IMR-90 (cell line): ENCODE measurements at regions not wholly inside any gene's neighbourhood (a gene's known extent, or its start where the extent isn't known, plus 50 kb on each side); places are given as distances from the start of the nearest gene placed in this dataset.

ENCODE experiments used
- ATAC-seq: fragments of 200-7000 bp; cut with Tn5 transposase; 2 replicates; pipeline ENCODE4 v1.9.1; 2020; ENCODE audit warnings: low read depth, mild to moderate bottlenecking, moderate library complexity
- BruUV-seq: library from RNA; stranded (reverse); fragments of 400-500 nt; replicated peaks from 2 replicates; lab custom pipeline; 2021; lab: Mats Ljungman, UMichigan
- CTCF ChIA-PET: fragments of 300-600 bp; formaldehyde crosslinking; extraction: SDS; loops from one replicate; lab custom pipeline; 2021; ENCODE audit warnings: antibody characterized with exemption; lab: Yijun Ruan, JAX
- POLR2A ChIA-PET: fragments of 300-600 bp; sonication (Branson Sonifier 250); formaldehyde crosslinking; loops from one replicate; lab custom pipeline; 2022; ENCODE audit warnings: antibody characterized with exemption; ENCODE audit not compliant: unreplicated experiment; lab: Charles Lee
- DNase-seq: peaks from one replicate; pipeline ENCODE4 v3.0.0; 2013
- H2AFZ ChIP-seq: replicated peaks from 2 replicates; pipeline ENCODE3; 2013; ENCODE audit warnings: low read length, mild to moderate bottlenecking; ENCODE audit not compliant: poor library complexity
- H2AK5ac ChIP-seq: 2 replicates; pipeline ENCODE4 v1.6.1; 2013; ENCODE audit warnings: low read depth, low read length, inconsistent platforms
- H2AK9ac ChIP-seq: replicated peaks from 2 replicates; pipeline ENCODE3; 2013; ENCODE audit warnings: mild to moderate bottlenecking, low read depth, low read length, moderate library complexity; ENCODE audit not compliant: poor library complexity
- H2BK120ac ChIP-seq: 2 replicates; pipeline ENCODE4 v1.6.1; 2013; ENCODE audit warnings: low read depth, low read length, inconsistent platforms
- H2BK15ac ChIP-seq: 3 replicates; pipeline ENCODE4 v1.6.1; 2013; ENCODE audit warnings: low read depth, low read length, inconsistent platforms
- H2BK20ac ChIP-seq: 2 replicates; pipeline ENCODE4 v1.6.1; 2013; ENCODE audit warnings: low read depth, mild to moderate bottlenecking, inconsistent platforms, low read length, moderate library complexity
- H2BK5ac ChIP-seq: 2 replicates; pipeline ENCODE4 v1.6.1; 2013; ENCODE audit warnings: mild to moderate bottlenecking, low read depth, low read length, inconsistent platforms; ENCODE audit not compliant: poor library complexity, severe bottlenecking
- H3K14ac ChIP-seq: replicated peaks from 2 replicates; pipeline ENCODE4 v1.6.1; 2013; ENCODE audit warnings: low read depth, low read length, inconsistent platforms
- H3K18ac ChIP-seq: 2 replicates; pipeline ENCODE4 v1.6.1; 2013; ENCODE audit warnings: low read depth, low read length, control low read depth
- H3K23ac ChIP-seq: 2 replicates; pipeline ENCODE4 v1.6.1; 2013; ENCODE audit warnings: low read depth, low read length, inconsistent platforms
- H3K27ac ChIP-seq: 2 replicates; pipeline ENCODE4 v1.5.1; 2013; ENCODE audit warnings: mild to moderate bottlenecking, control low read depth, low read length; ENCODE audit not compliant: insufficient read depth
- H3K27me3 ChIP-seq: 2 replicates; pipeline ENCODE4 v1.6.1; 2013; ENCODE audit warnings: low read length; ENCODE audit not compliant: control insufficient read depth, insufficient read depth
- H3K36me3 ChIP-seq: 2 replicates; pipeline ENCODE4 v1.6.1; 2013; ENCODE audit warnings: low read length, mixed read lengths; ENCODE audit not compliant: control insufficient read depth, insufficient read depth
- H3K4ac ChIP-seq: 2 replicates; pipeline ENCODE4 v1.6.1; 2013; ENCODE audit warnings: low read depth, low read length, inconsistent platforms
- H3K4me1 ChIP-seq: 2 replicates; pipeline ENCODE4 v1.6.1; 2013; ENCODE audit warnings: low read length, mixed read lengths; ENCODE audit not compliant: control insufficient read depth, insufficient read depth
- H3K4me2 ChIP-seq: 2 replicates; pipeline ENCODE4 v1.6.1; 2013; ENCODE audit warnings: low read depth, mild to moderate bottlenecking, control low read depth, low read length, moderate library complexity
- H3K4me3 ChIP-seq: 2 replicates; pipeline ENCODE4 v1.5.1; 2013; ENCODE audit warnings: low read depth, mild to moderate bottlenecking, control low read depth, low read length, moderate library complexity; ENCODE audit not compliant: insufficient read depth
- H3K56ac ChIP-seq: 2 replicates; pipeline ENCODE4 v1.6.1; 2013; ENCODE audit warnings: low read length, inconsistent platforms; ENCODE audit not compliant: insufficient read depth; ENCODE audit errors: extremely low read depth
- H3K79me1 ChIP-seq, 2 experiments: 2 replicates each; pipeline ENCODE4 v1.6.1; 2013; ENCODE audit warnings: low read length in 2 of 2, inconsistent platforms in 1 of 2, low read depth in 1 of 2
- H3K9ac ChIP-seq: 2 replicates; pipeline ENCODE4 v1.6.1; 2013; ENCODE audit warnings: low read depth, low read length, control low read depth
- H3K9me1 ChIP-seq: 2 replicates; pipeline ENCODE4 v1.6.1; 2013; ENCODE audit warnings: low read length, inconsistent platforms; ENCODE audit not compliant: insufficient read depth
- H3K9me3 ChIP-seq: 2 replicates; pipeline ENCODE4 v1.6.1; 2013; ENCODE audit warnings: low read length; ENCODE audit not compliant: control insufficient read depth, insufficient read depth
- H4K20me1 ChIP-seq: 2 replicates; pipeline ENCODE4 v1.6.1; 2013; ENCODE audit warnings: low read length, inconsistent platforms; ENCODE audit not compliant: insufficient read depth
- H4K5ac ChIP-seq: 2 replicates; pipeline ENCODE4 v1.6.1; 2013; ENCODE audit warnings: mild to moderate bottlenecking, low read depth, low read length, control low read depth
- H4K8ac ChIP-seq, 2 experiments: 2 replicates each; pipeline ENCODE4 v1.6.1; 2013; ENCODE audit warnings: low read depth in 2 of 2, low read length in 2 of 2, control low read depth in 1 of 2, inconsistent platforms in 1 of 2
- H4K91ac ChIP-seq: 2 replicates; pipeline ENCODE4 v1.6.1; 2013; ENCODE audit warnings: low read depth, low read length, inconsistent platforms; ENCODE audit not compliant: insufficient read depth
- BHLHE40 ChIP-seq: fragments of 150-350 bp; IDR thresholded peaks from 2 replicates; pipeline ENCODE4 v1.6.1; 2016; ENCODE audit warnings: mild to moderate bottlenecking, low read depth, low read length
- CEBPB ChIP-seq: IDR thresholded peaks from 2 replicates; pipeline ENCODE4 v1.6.1; 2012; ENCODE audit warnings: low read depth, low read length, improper control_type of control experiment
- CHD1 ChIP-seq: IDR thresholded peaks from 2 replicates; pipeline ENCODE4 v1.6.1; 2012; ENCODE audit warnings: low read depth, low read length, improper control_type of control experiment
- FOS ChIP-seq: fragments of 150-350 bp; IDR thresholded peaks from 2 replicates; pipeline ENCODE4 v1.6.1; 2016; ENCODE audit warnings: low read depth, low read length
- MAFK ChIP-seq: IDR thresholded peaks from 2 replicates; pipeline ENCODE4 v1.6.1; 2012; ENCODE audit warnings: low read depth, low read length, improper control_type of control experiment
- MAZ ChIP-seq: IDR thresholded peaks from 2 replicates; pipeline ENCODE4 v1.6.1; 2012; ENCODE audit warnings: low read depth, mild to moderate bottlenecking, low read length, improper control_type of control experiment, moderate library complexity, borderline replicate concordance
- MXI1 ChIP-seq: IDR thresholded peaks from 2 replicates; pipeline ENCODE4 v1.6.1; 2012; ENCODE audit warnings: low read depth, mild to moderate bottlenecking, low read length, moderate library complexity, borderline replicate concordance
- NFE2L2 ChIP-seq: fragments of 150-350 bp; IDR thresholded peaks from 2 replicates; pipeline ENCODE4 v1.6.1; 2016; ENCODE audit warnings: low read depth, mild to moderate bottlenecking, low read length
- POLR2A ChIP-seq: IDR thresholded peaks from 2 replicates; pipeline ENCODE4 v1.6.1; 2012; ENCODE audit warnings: mild to moderate bottlenecking, low read depth, low read length
- RAD21 ChIP-seq: IDR thresholded peaks from 2 replicates; pipeline ENCODE4 v1.6.1; 2012; ENCODE audit warnings: low read length, improper control_type of control experiment
- RCOR1 ChIP-seq: IDR thresholded peaks from 2 replicates; pipeline ENCODE4 v1.6.1; 2012; ENCODE audit warnings: mild to moderate bottlenecking, low read length, improper control_type of control experiment; ENCODE audit not compliant: insufficient replicate concordance
- RFX5 ChIP-seq: IDR thresholded peaks from 2 replicates; pipeline ENCODE4 v1.8.0; 2012; ENCODE audit warnings: low read depth, mild to moderate bottlenecking, low read length, moderate library complexity
- SMC3 ChIP-seq: fragments of 150-350 bp; IDR thresholded peaks from 2 replicates; pipeline ENCODE4 v1.6.1; 2016; ENCODE audit warnings: low read depth, mild to moderate bottlenecking, antibody characterized with exemption, low read length, moderate library complexity
- WGBS, 2 experiments: methylation state at CpG; one replicate each; pipeline versions ENCODE4 v1.1.5 to v1.1.7; 2013; ENCODE audit warnings: missing lambda C conversion rate in 2 of 2; ENCODE audit not compliant: insufficient read length in 1 of 2; ENCODE audit errors: extremely low coverage in 2 of 2; 5-methylcytosine and 5-hydroxymethylcytosine counted together
- dilution Hi-C: fragments of 300-500 bp; cut with HindIII; formaldehyde crosslinking; loops from one replicate; pipeline ENCODE4 v1.14.3; 2018; ENCODE audit warnings: low sequenced_read_pairs; ENCODE audit not compliant: unreplicated experiment
- in situ Hi-C: fragments of 300-500 bp; cut with MboI; formaldehyde crosslinking; loops from 3 replicates; pipeline ENCODE4 v1.14.3; 2019; ENCODE audit warnings: low sequenced_read_pairs, inconsistent platforms, mixed read lengths
- intact Hi-C: fragments of 100-400 bp; cut with micrococcal nuclease; formaldehyde crosslinking; loops from 2 replicates; pipeline ENCODE4 v1.10.0; 2022
- TF ChIP-seq, protein P1 (sequence below): conservative IDR thresholded peaks from 2 replicates; pipeline ENCODE4 v1.5.1; 2012; ENCODE audit warnings: mild to moderate bottlenecking, low read depth, low read length, improper control_type of control experiment
- TF ChIP-seq, protein P2 (sequence below): fragments of 150-350 bp; IDR thresholded peaks from 2 replicates; pipeline ENCODE4 v1.6.1; 2016; ENCODE audit warnings: low read depth, mild to moderate bottlenecking, low read length, moderate library complexity, borderline replicate concordance
- TF ChIP-seq, protein P3 (sequence below): fragments of 150-350 bp; IDR thresholded peaks from 2 replicates; pipeline ENCODE4 v1.6.1; 2017; ENCODE audit warnings: mild to moderate bottlenecking, antibody characterized with exemption, low read length, low read depth

DNA sequence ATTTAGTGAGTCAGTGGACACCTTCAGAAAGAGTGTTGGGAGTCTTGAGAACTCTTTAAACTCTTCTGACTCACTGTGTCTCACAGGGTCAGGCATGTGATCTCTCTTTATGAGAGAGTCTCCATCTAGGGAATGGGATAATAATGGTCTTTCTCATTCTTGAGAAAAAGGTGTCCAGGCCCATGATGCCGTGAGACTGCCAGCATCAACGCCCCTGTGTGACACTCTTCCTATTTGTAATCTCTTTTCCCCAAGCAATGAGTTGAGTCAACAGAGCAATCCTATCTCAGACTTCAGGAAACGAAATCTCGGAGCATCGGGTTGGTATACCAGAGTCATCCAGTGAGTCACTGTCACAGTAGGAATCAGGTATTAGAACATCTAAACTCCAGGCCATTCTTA lies 82.3 kb upstream of the BMP2 start:
- intact Hi-C loops (no loop called here), dilution Hi-C loops (no loop called here), in situ Hi-C loops (no loop called here)
- H3K4me2 ChIP-seq = no peak overlapping the region
- H2BK15ac ChIP-seq = no peak overlapping the region
- no CpG with 5 or more reads among the region's 5 CpGs for WGBS, 2 experiments
- no peaks in the 10 kb centered on the region for H3K9me3 ChIP-seq
- H3K27me3 ChIP-seq = no peaks in the 10 kb centered on the region; the same call in none of the 2 replicates
- no peak overlapping the region for H3K56ac ChIP-seq
- H3K4me1 ChIP-seq = no peaks in the 10 kb centered on the region
- TF ChIP-seq, protein P1, sequence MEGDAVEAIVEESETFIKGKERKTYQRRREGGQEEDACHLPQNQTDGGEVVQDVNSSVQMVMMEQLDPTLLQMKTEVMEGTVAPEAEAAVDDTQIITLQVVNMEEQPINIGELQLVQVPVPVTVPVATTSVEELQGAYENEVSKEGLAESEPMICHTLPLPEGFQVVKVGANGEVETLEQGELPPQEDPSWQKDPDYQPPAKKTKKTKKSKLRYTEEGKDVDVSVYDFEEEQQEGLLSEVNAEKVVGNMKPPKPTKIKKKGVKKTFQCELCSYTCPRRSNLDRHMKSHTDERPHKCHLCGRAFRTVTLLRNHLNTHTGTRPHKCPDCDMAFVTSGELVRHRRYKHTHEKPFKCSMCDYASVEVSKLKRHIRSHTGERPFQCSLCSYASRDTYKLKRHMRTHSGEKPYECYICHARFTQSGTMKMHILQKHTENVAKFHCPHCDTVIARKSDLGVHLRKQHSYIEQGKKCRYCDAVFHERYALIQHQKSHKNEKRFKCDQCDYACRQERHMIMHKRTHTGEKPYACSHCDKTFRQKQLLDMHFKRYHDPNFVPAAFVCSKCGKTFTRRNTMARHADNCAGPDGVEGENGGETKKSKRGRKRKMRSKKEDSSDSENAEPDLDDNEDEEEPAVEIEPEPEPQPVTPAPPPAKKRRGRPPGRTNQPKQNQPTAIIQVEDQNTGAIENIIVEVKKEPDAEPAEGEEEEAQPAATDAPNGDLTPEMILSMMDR = no peak
- TF ChIP-seq RFX5 = no peak
- TF ChIP-seq RAD21 = no peak
- no peak for TF ChIP-seq POLR2A
- TF ChIP-seq RCOR1 = no peak
- TF ChIP-seq, protein P2, sequence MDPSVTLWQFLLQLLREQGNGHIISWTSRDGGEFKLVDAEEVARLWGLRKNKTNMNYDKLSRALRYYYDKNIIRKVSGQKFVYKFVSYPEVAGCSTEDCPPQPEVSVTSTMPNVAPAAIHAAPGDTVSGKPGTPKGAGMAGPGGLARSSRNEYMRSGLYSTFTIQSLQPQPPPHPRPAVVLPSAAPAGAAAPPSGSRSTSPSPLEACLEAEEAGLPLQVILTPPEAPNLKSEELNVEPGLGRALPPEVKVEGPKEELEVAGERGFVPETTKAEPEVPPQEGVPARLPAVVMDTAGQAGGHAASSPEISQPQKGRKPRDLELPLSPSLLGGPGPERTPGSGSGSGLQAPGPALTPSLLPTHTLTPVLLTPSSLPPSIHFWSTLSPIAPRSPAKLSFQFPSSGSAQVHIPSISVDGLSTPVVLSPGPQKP = no peak
- no peak for TF ChIP-seq SMC3
- TF ChIP-seq MAFK = no peak
- TF ChIP-seq BHLHE40 = no peak
- no peak for TF ChIP-seq MXI1
- TF ChIP-seq, protein P3, sequence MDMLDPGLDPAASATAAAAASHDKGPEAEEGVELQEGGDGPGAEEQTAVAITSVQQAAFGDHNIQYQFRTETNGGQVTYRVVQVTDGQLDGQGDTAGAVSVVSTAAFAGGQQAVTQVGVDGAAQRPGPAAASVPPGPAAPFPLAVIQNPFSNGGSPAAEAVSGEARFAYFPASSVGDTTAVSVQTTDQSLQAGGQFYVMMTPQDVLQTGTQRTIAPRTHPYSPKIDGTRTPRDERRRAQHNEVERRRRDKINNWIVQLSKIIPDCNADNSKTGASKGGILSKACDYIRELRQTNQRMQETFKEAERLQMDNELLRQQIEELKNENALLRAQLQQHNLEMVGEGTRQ = no peak
- no peak for TF ChIP-seq NFE2L2
- TF ChIP-seq CHD1 = no peak
- no peak for TF ChIP-seq FOS
- TF ChIP-seq MAZ = no peak
- TF ChIP-seq CEBPB = no peak
- H4K20me1 ChIP-seq = no peaks in the 10 kb centered on the region
- no peaks in the 10 kb centered on the region for H3K36me3 ChIP-seq
- H2BK20ac ChIP-seq = no peak overlapping the region
- ATAC-seq (no peak), DNase-seq (no peak)
- H4K5ac ChIP-seq = no peak overlapping the region
- POLR2A ChIA-PET = no interaction called here
- no peak overlapping the region for H4K91ac ChIP-seq
- no peak overlapping the region for H2AK9ac ChIP-seq
- H2BK5ac ChIP-seq = no peak overlapping the region
- BruUV-seq = no TSS peak
- CTCF ChIA-PET = no interaction called here
- no peak overlapping the region for H3K9ac ChIP-seq
- H2BK120ac ChIP-seq = no peak overlapping the region
- H3K27ac ChIP-seq = no peak overlapping the region
- no peak overlapping the region for H3K23ac ChIP-seq
- H2AFZ ChIP-seq = no peak overlapping the region
- no peak overlapping the region for H2AK5ac ChIP-seq
- H3K4me3 ChIP-seq = no peak overlapping the region
- H3K14ac ChIP-seq = no peak overlapping the region
- no peaks in the 10 kb centered on the region for H3K9me1 ChIP-seq
- no peak overlapping the region for H4K8ac ChIP-seq
- no peak overlapping the region for H3K18ac ChIP-seq
- no peak overlapping the region for H3K4ac ChIP-seq
- H3K79me1 ChIP-seq = no peaks in the 10 kb centered on the region
